Erythroblast (primary cell): ENCODE measurements at regions not wholly inside any gene's neighbourhood (a gene's known extent, or its start where the extent isn't known, plus 50 kb on each side); places are given as distances from the start of the nearest gene placed in this dataset.

Experiments used
- GATA1 ChIP-seq: IDR thresholded peaks from 2 replicates; pipeline ENCODE4 v1.6.1; 2011; ENCODE audit warnings: low read depth, mild to moderate bottlenecking, control low read depth, low read length, moderate library complexity
- POLR2A ChIP-seq: IDR thresholded peaks from 2 replicates; pipeline ENCODE4 v1.6.1; 2011; ENCODE audit warnings: mild to moderate bottlenecking, low read length

DNA sequence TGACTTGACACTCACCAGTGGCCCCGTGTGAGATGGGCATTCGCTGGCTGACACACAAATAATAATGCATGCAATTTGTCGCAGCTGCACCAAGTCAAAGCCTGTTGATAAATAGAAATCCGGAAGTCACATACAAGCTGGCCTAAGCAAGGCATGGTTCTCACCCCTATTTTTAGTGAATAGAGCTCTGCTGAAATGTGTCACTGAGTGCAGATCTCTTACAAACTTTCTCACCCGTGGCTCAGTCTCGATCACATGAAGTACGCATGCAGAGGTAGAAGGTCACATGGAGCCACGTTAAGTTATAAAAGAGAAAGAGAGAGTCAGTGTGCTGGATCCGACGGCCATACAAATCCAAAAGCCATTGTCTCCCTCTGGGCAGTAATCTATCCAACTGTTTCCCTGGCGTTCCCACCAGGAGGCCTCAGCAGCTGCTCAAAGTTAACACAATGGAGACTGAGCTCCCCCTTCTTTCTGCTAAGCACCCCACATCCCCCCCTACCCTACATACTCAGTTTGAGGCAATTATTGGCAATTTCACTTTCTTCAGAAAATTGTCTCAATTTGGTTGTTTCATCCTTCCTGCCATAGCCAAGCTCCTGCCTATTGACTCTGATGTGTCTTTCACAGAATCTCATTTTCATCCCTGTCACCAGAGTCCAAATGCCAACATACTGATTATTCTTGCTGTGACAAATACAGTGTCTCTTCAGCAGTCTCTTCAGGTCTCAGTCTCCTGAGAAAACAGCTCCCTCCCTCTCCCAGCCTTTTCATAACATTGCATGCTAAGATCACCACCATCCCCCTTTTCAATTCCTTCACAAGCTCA is 473.3 kb upstream of the NRP1 start:
- TF ChIP-seq POLR2A (no peak), GATA1 (no peak)
